ENCODE measurements at regions not wholly inside any gene's neighbourhood (a gene's known extent, or its start where the extent isn't known, plus 50 kb on each side); places are given as distances from the start of the nearest gene placed in this dataset.

- no peak for TF ChIP-seq CTCF (IDR thresholded peaks at IDR 0.05)
- TF ChIP-seq POLR2AphosphoS5 (IDR thresholded peaks at IDR 0.05), result no peak
- TF ChIP-seq POLR2A (IDR thresholded peaks at IDR 0.05), result no peak
- no peak for TF ChIP-seq EP300 (IDR thresholded peaks at IDR 0.05)
Measured at GRCh38 chr11:44427432-44427831, 117.5 kb upstream of the ALX4 start.

Measured in suprapubic skin (tissue), 4 donors.